Transverse colon (tissue), 4 donors: ENCODE measurements at regions not wholly inside any gene's neighbourhood (a gene's known extent, or its start where the extent isn't known, plus 50 kb on each side); places are given as distances from the start of the nearest gene placed in this dataset.

Source experiments
- CTCF ChIP-seq, 5 experiments: fragments of 200-600 bp in 3 of 5; fragments of 450-650 bp in 2 of 5; sonication (generic) in 3 of 5; IDR thresholded peaks; 1 replicate in 2 of 5; 2 replicates in 3 of 5; pipeline ENCODE4 v1.5.1; 2016 to 2017; ENCODE audit warnings: antibody characterized with exemption in 5 of 5, inconsistent platforms in 3 of 5, mild to moderate bottlenecking in 2 of 5, moderate library complexity in 1 of 5
- EP300 ChIP-seq: sonication (generic); formaldehyde crosslinking; IDR thresholded peaks from one replicate; pipeline ENCODE4 v1.6.1; 2017; ENCODE audit warnings: antibody characterized with exemption, low read depth
- POLR2A ChIP-seq: fragments of 450-650 bp; IDR thresholded peaks from one replicate; pipeline ENCODE4 v1.6.1; 2016; ENCODE audit warnings: antibody characterized with exemption, mild to moderate bottlenecking, moderate library complexity
- POLR2AphosphoS5 ChIP-seq, 3 donors: sonication (generic); formaldehyde crosslinking; IDR thresholded peaks; one replicate each; pipeline ENCODE4 v1.6.1; 2016; ENCODE audit warnings: antibody characterized with exemption in 3 of 3

GRCh38 chr7:46461334-46461777 is 540.3 kb upstream of the IGFBP3 start:
- TF ChIP-seq CTCF (IDR thresholded peaks at IDR 0.05) (no peak), POLR2A (no peak), POLR2AphosphoS5 (IDR thresholded peaks at IDR 0.05) (no peak), EP300 (no peak)
